GM12873 (cell line): ENCODE measurements at regions not wholly inside any gene's neighbourhood (a gene's known extent, or its start where the extent isn't known, plus 50 kb on each side); places are given as distances from the start of the nearest gene placed in this dataset.

Experiments used
- TF ChIP-seq, protein P1 (sequence below): IDR thresholded peaks from 2 replicates; pipeline ENCODE4 v1.5.1; 2012; ENCODE audit warnings: low read depth, mild to moderate bottlenecking, moderate library complexity, low read length, control low read depth; ENCODE audit not compliant: insufficient read depth; ENCODE audit errors: missing control alignments

DNA sequence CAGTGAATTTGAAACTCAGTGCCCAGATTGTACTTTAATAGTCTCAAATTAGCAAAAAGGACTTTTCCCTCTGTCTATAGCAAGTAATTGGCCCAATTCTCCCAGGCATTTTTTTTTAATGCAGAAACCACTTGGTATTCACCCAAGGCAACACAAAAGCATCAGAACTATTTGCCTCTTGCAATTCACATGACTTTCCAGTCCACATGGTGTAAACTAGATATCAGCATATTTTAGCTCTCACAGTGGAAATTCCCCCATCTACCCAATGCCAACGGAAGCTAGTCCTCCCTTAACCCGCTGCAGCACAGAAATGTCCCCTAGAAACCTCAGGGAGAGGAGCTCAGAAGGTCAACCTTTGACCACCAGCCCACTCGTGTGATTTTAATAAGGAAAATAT lies 103.4 kb upstream of the CDYL start:
- TF ChIP-seq, protein P1, sequence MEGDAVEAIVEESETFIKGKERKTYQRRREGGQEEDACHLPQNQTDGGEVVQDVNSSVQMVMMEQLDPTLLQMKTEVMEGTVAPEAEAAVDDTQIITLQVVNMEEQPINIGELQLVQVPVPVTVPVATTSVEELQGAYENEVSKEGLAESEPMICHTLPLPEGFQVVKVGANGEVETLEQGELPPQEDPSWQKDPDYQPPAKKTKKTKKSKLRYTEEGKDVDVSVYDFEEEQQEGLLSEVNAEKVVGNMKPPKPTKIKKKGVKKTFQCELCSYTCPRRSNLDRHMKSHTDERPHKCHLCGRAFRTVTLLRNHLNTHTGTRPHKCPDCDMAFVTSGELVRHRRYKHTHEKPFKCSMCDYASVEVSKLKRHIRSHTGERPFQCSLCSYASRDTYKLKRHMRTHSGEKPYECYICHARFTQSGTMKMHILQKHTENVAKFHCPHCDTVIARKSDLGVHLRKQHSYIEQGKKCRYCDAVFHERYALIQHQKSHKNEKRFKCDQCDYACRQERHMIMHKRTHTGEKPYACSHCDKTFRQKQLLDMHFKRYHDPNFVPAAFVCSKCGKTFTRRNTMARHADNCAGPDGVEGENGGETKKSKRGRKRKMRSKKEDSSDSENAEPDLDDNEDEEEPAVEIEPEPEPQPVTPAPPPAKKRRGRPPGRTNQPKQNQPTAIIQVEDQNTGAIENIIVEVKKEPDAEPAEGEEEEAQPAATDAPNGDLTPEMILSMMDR = no peak

DNA sequence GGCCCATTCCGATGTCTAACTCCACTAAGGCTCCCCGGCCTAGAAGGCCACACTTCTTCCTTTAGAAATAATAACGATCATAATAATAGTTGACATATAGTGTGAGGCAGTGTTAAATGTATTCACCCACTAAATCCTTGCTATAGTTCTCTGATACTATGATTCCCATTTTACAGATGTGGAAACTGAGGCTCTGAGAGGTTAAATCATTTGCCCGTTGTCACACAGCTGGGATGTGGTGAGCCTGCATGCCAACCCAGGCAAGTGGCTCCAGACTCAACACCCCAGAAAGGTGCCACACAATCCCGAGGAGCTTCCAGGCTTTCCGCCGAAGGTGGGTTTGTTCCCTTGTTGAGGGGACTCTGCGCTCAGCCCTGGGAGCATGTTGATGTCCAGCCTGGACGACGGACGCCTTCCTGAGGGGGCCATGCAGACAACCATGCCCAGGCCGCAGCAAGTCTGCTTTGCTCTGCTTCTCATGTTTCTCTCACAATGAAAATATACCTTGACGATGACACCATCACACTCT lies 104.6 kb upstream of the CDYL start:
- TF ChIP-seq, protein P1 = no peak

DNA sequence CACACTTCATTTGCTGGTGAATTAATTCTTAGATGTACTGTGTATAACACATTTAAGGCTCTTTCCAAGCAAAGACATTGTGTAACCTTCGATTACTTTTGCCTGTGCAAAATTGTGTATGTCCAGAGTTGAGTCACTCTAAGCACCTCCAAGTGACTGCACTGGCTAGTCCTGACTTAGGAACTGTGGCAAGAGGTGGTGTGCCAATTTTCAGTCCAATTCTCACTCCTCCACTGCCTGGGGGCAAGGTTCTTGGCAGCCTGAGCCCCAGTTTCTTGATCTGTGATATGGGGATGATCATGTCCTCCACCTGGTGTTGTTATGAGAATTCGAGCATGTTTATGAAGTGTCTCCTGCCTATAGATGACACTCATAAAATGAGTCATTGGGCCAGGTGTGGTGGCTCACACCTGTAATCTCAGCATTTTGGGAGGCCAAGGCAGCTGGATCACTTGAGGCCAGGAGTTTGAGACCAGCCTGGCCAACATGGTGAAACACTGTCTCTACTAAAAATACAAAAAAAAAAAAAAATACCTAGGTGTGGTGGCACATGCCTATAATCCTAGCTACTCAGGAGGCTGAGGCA lies 105.3 kb upstream of the CDYL start:
- TF ChIP-seq, protein P1 = no peak

DNA sequence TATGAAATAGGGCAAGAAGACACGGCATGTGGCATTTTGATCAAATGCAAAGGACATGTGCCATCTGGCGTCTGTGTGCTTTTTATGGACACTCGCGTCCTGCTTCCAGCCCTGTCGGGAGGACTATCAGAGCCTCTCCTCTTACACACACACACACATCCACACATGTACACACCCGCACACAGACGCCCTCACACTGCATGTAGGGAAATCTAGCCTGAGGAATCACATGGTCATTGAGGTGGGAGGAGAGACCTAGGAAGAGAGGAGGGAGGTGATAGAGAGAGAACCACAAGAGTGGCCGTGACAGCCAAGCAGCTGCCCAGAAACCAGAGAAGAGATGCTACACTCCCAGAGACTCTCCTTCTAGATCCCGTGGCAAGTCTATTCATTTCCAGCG lies 105.9 kb upstream of the CDYL start:
- TF ChIP-seq, protein P1 = no peak

DNA sequence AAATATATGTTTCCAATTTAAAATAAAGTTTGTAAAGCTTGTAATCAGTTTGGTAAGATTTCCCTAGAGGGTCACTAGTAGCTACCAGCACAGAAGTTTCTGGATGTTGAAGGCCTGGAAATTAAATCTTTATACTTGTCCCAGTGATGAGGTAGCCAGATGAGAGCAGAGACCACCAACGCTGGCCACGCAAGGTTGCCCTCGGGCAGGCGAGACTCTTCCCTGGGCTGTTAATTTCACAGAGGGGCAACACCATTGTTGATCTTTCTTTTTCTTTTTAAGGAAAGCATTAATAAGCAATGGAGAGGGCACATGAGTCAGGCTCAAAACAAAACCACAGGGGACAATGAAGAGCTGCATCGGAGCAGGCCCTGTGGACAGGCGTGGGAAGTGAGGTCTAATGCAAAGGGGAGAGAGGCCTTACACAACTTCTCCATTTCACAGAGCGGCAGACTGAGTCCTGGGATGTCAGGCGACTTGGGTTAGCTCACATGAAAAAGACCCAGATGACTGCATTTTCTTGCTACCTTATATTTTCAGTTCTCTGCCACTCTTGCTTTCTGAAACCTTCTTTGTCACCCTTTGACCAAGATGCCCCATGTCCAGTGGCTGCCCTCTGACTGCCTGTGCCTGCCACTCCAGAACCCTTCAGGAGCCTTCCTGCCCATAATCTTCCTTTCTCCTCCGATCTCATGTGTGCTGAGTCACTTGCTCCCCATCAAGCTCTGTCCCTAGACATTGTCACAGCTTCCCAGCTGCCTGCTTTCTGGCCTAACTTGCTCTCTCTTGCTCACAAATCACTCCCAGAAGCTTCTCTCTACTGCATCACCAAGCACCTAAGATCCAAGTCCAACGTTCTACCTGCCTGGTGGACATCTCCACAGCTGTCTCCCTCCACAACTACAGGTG lies 107.7 kb upstream of the CDYL start:
- TF ChIP-seq, protein P1 = no peak

DNA sequence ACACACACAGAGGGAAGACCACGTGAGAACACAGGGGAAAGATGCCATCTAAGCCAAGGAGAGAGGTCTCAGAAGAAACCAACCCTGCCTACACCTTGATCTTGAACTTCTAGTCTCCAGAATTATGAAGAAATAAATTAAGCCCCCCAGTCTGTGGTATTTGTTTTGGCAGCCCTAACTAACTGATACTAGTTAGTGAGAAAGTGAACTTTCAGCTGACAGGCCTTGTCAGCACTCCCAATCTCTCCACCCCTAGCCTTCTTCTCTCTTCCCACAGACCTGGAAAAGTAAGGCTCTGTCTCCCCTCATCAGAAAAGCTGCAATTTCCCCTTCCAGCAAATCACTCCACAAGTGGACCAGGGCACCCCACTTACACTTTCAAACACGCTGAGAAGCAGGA lies 108.6 kb upstream of the CDYL start:
- TF ChIP-seq, protein P1 = no peak

DNA sequence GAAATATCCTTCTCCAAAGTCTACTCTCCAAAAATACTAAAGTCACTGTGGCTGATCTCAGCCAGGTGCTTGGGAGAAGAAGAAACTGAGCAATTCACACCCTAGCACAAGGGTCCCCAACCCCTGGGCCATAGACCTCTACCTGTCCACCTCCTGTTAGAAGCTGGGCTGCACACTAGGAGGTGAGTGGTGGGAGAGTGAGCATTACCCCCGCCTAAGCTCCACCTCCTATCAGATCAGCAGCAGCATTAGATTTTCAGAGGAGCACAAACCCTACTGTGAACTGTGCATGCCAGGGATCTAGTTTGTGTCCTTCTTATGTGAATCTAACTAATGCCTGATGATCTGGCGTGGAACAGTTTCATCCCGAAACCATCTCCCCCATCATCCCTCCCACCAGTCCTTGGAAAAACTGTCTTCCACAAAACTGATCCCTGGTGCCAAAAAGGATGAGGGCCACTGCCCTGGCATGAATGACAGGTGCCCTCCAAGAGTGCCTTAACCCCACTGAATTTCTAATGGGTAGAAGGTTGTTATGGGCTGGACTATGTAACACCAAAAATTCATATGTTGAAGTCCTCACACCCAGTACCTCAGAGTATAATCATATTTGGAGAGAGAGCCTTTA lies 109.2 kb upstream of the CDYL start:
- TF ChIP-seq, protein P1 = no peak
